Breast epithelium (tissue), 3 donors: ENCODE measurements at regions not wholly inside any gene's neighbourhood (a gene's known extent, or its start where the extent isn't known, plus 50 kb on each side); places are given as distances from the start of the nearest gene placed in this dataset.

ENCODE experiments used
- CTCF ChIP-seq, 3 donors: fragments of 450-650 bp; IDR thresholded peaks; one replicate each; pipeline ENCODE4 v1.5.1; 2016 to 2017; ENCODE audit warnings: antibody characterized with exemption in 3 of 3, mild to moderate bottlenecking in 3 of 3, moderate library complexity in 3 of 3
- POLR2A ChIP-seq: fragments of 450-650 bp; IDR thresholded peaks from one replicate; pipeline ENCODE4 v1.6.1; 2016; ENCODE audit warnings: antibody characterized with exemption, mild to moderate bottlenecking, moderate library complexity
- POLR2AphosphoS5 ChIP-seq, 3 donors: sonication (generic); formaldehyde crosslinking; IDR thresholded peaks; one replicate each; pipeline ENCODE4 v1.6.1; 2017; ENCODE audit warnings: antibody characterized with exemption in 3 of 3

- TF ChIP-seq POLR2A (no peak), CTCF (IDR thresholded peaks at IDR 0.05) (no peak), POLR2AphosphoS5 (IDR thresholded peaks at IDR 0.05) (no peak)
Observed at GRCh38 chr4:23631255-23631950, 258.4 kb downstream of the PPARGC1A start.
